Activated CD8-positive, alpha-beta memory T cell treated with anti-CD3 and anti-CD28 coated beads, Interleukin-2, amount 10 ng/mL, durations not matched to agents 7 days and 5 days (primary cell): ENCODE measurements at regions not wholly inside any gene's neighbourhood (a gene's known extent, or its start where the extent isn't known, plus 50 kb on each side); places are given as distances from the start of the nearest gene placed in this dataset.

Source experiments
- ATAC-seq: fragments of 150-1000 bp; cut with Tn5 transposase; one replicate; pipeline ENCODE4 v1.10.0; 2021; ENCODE audit warnings: moderate library complexity
- CTCF ChIA-PET: fragments of 350-600 bp; sonication (Branson Sonifier 250); formaldehyde crosslinking; loops from one replicate; lab custom pipeline; 2021; ENCODE audit warnings: antibody characterized with exemption; lab: Charles Lee
- DNase-seq: peaks from one replicate; pipeline ENCODE4 v3.0.0-alpha.2; 2020
- H3K27ac Mint-ChIP-seq: one replicate; pipeline ENCODE4 v1.8.0; 2021; ENCODE audit warnings: mild to moderate bottlenecking, mixed read lengths
- H3K27me3 Mint-ChIP-seq: one replicate; pipeline ENCODE4 v1.8.0; 2021; ENCODE audit warnings: mixed read lengths
- H3K36me3 Mint-ChIP-seq: one replicate; pipeline ENCODE4 v1.8.0; 2021; ENCODE audit warnings: mild to moderate bottlenecking, mixed read lengths
- H3K4me1 Mint-ChIP-seq: one replicate; pipeline ENCODE4 v1.8.0; 2021; ENCODE audit warnings: mixed read lengths
- H3K4me3 Mint-ChIP-seq: one replicate; pipeline ENCODE4 v1.8.0; 2021; ENCODE audit warnings: mild to moderate bottlenecking, moderate library complexity, mixed read lengths
- H3K9me3 Mint-ChIP-seq: one replicate; pipeline ENCODE4 v1.8.0; 2022; ENCODE audit warnings: low read depth, mixed read lengths

GRCh38 chr6:19102936-19103335 is 715.8 kb downstream of the RNF144B start:
- CTCF ChIA-PET: no interaction called here
- Mint-ChIP-seq H3K4me1 (no peaks in the 10 kb centered on the region), H3K27ac (no peak overlapping the region), H3K36me3 (no peaks in the 10 kb centered on the region), H3K4me3 (no peak overlapping the region), H3K9me3 (peaks cover 12% of the 10 kb centered on the region), H3K27me3 (no peaks in the 10 kb centered on the region)
- DNase-seq (no peak), ATAC-seq (no peak)

DNA sequence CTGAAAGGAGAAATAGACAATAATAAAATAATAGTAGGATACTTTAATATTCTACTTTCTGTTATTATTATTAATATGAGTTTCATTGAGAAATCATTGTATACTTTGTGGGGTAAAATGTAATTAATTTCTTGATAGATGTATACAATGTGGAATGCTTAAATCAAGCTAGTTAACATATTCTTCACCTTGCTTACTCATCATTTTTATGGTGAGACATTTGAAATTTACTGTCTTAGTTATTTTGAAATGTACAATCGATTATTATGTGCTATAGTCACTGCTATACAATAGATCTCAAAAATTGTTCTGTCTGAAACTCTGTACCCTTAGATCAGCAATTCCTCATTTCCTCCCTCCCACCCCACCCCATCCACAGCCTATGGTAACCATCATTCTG is 720.3 kb downstream of the RNF144B start:
- Mint-ChIP-seq H3K27me3 (no peaks in the 10 kb centered on the region), H3K36me3 (no peaks in the 10 kb centered on the region)
- CTCF ChIA-PET: no interaction called here

GRCh38 chr6:19121521-19121920 is 715.6 kb upstream of the ID4 start:
- H3K36me3 Mint-ChIP-seq: no peaks in the 10 kb centered on the region
- peaks cover 7% of the 10 kb centered on the region for H3K9me3 Mint-ChIP-seq
- no peak overlapping the region for H3K4me3 Mint-ChIP-seq
- no peak overlapping the region for H3K27ac Mint-ChIP-seq
- no peak for DNase-seq
- CTCF ChIA-PET: no interaction called here
- ATAC-seq: no peak
- no peaks in the 10 kb centered on the region for H3K27me3 Mint-ChIP-seq
- no peaks in the 10 kb centered on the region for H3K4me1 Mint-ChIP-seq

More for the DNA sequence above, 720.3 kb downstream of the RNF144B start:
- Mint-ChIP-seq H3K4me3 (no peak overlapping the region), H3K27ac (no peak overlapping the region), H3K4me1 (no peaks in the 10 kb centered on the region), H3K9me3 (peaks cover 17% of the 10 kb centered on the region)
- DNase-seq (no peak), ATAC-seq (no peak)

- Mint-ChIP-seq H3K27me3 (no peaks in the 10 kb centered on the region), H3K27ac (no peak overlapping the region), H3K9me3 (peaks cover 9% of the 10 kb centered on the region), H3K4me3 (no peak overlapping the region), H3K36me3 (no peaks in the 10 kb centered on the region), H3K4me1 (no peaks in the 10 kb centered on the region)
- CTCF ChIA-PET: no interaction called here
- ATAC-seq: no peak
- DNase-seq: no peak
These were observed 710.1 kb upstream of the ID4 start for GRCh38 chr6:19127081-19127480.

DNA sequence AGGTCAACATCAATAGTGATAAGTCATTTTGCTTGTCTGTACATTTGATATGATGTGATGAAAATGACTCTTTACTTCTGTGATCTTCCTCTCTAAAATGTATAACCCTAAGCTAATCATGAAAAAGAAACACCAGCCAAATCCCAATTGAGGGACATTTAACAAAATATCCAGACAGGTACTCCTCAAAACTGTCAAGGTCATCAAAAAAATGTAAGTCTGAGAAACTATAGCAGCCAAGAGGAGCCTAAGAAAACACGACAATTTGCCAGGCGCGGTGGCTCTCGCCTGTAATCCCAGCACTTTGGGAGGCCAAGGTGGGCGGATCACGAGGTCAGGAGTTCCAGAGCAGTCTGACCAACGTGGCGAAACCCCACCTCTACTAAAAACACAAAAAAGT is 708.5 kb upstream of the ID4 start:
- no peak overlapping the region for H3K4me3 Mint-ChIP-seq
- no peaks in the 10 kb centered on the region for H3K27me3 Mint-ChIP-seq
- CTCF ChIA-PET: interaction anchor here (0.7 kb wide), 1 partner anchor 18 kb away, joined by 3 read pairs; no protein-coding TSS in a partner anchor
- no peaks in the 10 kb centered on the region for H3K36me3 Mint-ChIP-seq
- no peak for ATAC-seq
- no peak overlapping the region for H3K27ac Mint-ChIP-seq
- peaks cover 9% of the 10 kb centered on the region for H3K9me3 Mint-ChIP-seq
- no peaks in the 10 kb centered on the region for H3K4me1 Mint-ChIP-seq
- no peak for DNase-seq

DNA sequence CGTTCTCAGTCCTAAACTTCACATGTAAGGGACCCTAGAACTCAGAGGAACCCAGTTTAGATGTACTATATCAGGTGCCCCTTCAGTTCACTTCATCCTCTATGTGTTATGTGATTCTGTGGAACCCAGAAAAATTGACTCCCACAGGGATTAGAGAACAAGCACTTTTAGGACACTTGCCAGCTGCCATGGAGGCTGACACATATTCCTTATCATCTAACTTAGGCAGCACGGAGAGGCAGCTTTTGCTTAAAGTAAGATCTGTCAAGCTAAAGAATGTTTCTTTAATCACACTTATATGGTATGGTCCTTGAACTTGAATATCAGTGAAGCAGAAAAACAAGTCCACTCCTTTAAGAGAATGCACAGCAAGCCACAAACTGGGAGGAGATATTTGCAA is 701.5 kb upstream of the ID4 start:
- CTCF ChIA-PET: no interaction called here
- no peak for DNase-seq
- Mint-ChIP-seq H3K27me3 (no peaks in the 10 kb centered on the region), H3K36me3 (no peaks in the 10 kb centered on the region), H3K4me3 (no peak overlapping the region), H3K9me3 (peaks cover 7% of the 10 kb centered on the region), H3K4me1 (no peaks in the 10 kb centered on the region), H3K27ac (no peak overlapping the region)
- no peak for ATAC-seq

GRCh38 chr6:19137505-19137904 is 699.7 kb upstream of the ID4 start:
- DNase-seq (no peak), ATAC-seq (no peak)
- Mint-ChIP-seq H3K9me3 (peaks cover 7% of the 10 kb centered on the region), H3K27ac (no peak overlapping the region), H3K27me3 (no peaks in the 10 kb centered on the region), H3K4me1 (no peaks in the 10 kb centered on the region), H3K4me3 (no peak overlapping the region), H3K36me3 (no peaks in the 10 kb centered on the region)
- CTCF ChIA-PET: no interaction called here

- Mint-ChIP-seq H3K27me3 (no peaks in the 10 kb centered on the region), H3K36me3 (no peaks in the 10 kb centered on the region), H3K27ac (no peak overlapping the region), H3K9me3 (peaks cover 7% of the 10 kb centered on the region), H3K4me3 (no peak overlapping the region), H3K4me1 (no peaks in the 10 kb centered on the region)
- ATAC-seq: no peak
- DNase-seq: no peak
- CTCF ChIA-PET: no interaction called here
These were observed 694.9 kb upstream of the ID4 start for GRCh38 chr6:19142275-19142674.

- DNase-seq (no peak), ATAC-seq (no peak)
- Mint-ChIP-seq H3K27me3 (no peaks in the 10 kb centered on the region), H3K4me1 (no peaks in the 10 kb centered on the region), H3K9me3 (peaks cover 11% of the 10 kb centered on the region), H3K27ac (no peak overlapping the region), H3K4me3 (no peak overlapping the region), H3K36me3 (no peaks in the 10 kb centered on the region)
- CTCF ChIA-PET: no interaction called here
These were observed 686.9 kb upstream of the ID4 start for GRCh38 chr6:19150307-19150706.

DNA sequence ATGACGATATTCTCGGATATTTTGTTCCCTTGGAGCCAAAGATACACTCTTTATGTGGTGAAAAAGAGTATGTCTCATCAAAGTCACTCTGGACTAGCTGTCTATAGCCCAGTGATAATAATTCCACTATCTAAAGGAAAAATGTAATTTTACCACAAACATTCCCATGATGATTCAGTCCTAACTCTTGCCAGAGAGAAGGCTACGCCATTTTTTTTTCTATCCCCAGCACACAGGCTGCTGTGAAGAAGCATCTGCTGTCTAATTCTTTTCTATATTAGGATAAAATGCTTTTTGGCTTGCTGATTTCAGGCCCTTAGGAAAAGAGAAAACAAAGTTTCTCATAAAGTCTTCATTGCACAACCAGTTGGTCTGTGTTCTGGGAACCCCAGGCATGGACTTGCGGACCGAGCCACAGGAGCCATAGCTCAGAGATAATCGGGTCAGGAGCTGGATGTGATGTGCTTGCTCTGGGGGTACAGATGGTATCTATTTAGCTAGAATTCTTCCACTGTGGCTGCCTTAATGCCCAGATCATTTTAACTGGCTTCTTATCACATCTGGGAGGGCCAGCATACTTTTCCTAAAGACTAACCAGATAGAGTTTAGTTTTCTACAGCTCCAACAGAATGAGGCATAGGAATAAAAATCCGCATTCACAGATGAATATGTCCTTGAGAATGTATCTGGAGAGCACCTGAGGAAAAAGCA is 683.7 kb upstream of the ID4 start:
- peaks cover 8% of the 10 kb centered on the region for H3K9me3 Mint-ChIP-seq
- ATAC-seq: no peak
- H3K27ac Mint-ChIP-seq: no peak overlapping the region
- H3K4me1 Mint-ChIP-seq: no peaks in the 10 kb centered on the region
- no peak overlapping the region for H3K4me3 Mint-ChIP-seq
- no peaks in the 10 kb centered on the region for H3K36me3 Mint-ChIP-seq
- CTCF ChIA-PET: no interaction called here
- H3K27me3 Mint-ChIP-seq: no peaks in the 10 kb centered on the region
- no peak for DNase-seq

DNA sequence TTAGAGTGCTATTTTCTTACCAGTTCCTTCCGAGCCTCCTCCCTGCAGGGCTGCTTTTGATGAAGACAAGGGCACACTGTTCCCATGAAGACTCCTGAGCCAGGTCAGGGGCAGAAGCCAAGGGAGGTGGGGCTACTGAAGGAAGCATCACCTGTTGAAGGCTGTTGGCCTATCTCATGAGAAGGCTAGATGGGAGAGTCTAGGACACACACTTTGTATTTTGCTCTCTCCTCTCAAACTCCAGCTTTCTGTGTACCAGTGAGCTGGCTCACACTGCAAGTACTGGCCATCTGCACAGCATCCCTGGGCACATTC is 683.2 kb upstream of the ID4 start:
- H3K36me3 Mint-ChIP-seq: no peaks in the 10 kb centered on the region
- H3K27ac Mint-ChIP-seq: no peak overlapping the region
- H3K27me3 Mint-ChIP-seq: no peaks in the 10 kb centered on the region
- ATAC-seq (no peak), DNase-seq (no peak)
- CTCF ChIA-PET: no interaction called here
- no peak overlapping the region for H3K4me3 Mint-ChIP-seq
- H3K4me1 Mint-ChIP-seq: no peaks in the 10 kb centered on the region
- peaks cover 3% of the 10 kb centered on the region for H3K9me3 Mint-ChIP-seq

GRCh38 chr6:19156443-19156842 is 680.7 kb upstream of the ID4 start:
- ATAC-seq (no peak), DNase-seq (no peak)
- Mint-ChIP-seq H3K4me1 (no peaks in the 10 kb centered on the region), H3K9me3 (peaks cover 2% of the 10 kb centered on the region), H3K27ac (no peak overlapping the region), H3K4me3 (no peak overlapping the region), H3K27me3 (no peaks in the 10 kb centered on the region), H3K36me3 (no peaks in the 10 kb centered on the region)
- CTCF ChIA-PET: no interaction called here

DNA sequence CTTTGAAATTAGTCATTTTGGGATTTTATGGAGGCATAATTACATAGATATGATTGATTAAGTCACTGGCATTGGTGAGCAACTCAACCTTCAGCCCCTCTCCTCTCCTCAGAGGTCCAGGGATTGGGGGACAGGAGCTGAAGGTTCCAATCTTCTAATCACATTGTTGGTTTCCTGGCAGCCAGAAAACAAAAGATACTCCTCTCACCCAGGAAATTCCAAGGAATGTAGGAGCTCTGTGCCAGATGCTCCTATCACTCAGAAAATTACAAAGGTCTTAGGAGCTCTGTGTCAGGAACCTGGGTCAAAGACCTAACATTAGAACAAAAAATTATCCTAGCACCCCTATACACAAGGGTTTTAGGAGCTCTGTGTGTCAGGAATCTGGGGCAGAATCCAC is 679.7 kb upstream of the ID4 start:
- CTCF ChIA-PET: no interaction called here
- peaks cover 2% of the 10 kb centered on the region for H3K9me3 Mint-ChIP-seq
- ATAC-seq (no peak), DNase-seq (no peak)
- no peaks in the 10 kb centered on the region for H3K27me3 Mint-ChIP-seq
- H3K4me3 Mint-ChIP-seq: no peak overlapping the region
- no peaks in the 10 kb centered on the region for H3K36me3 Mint-ChIP-seq
- H3K4me1 Mint-ChIP-seq: no peaks in the 10 kb centered on the region
- no peak overlapping the region for H3K27ac Mint-ChIP-seq

DNA sequence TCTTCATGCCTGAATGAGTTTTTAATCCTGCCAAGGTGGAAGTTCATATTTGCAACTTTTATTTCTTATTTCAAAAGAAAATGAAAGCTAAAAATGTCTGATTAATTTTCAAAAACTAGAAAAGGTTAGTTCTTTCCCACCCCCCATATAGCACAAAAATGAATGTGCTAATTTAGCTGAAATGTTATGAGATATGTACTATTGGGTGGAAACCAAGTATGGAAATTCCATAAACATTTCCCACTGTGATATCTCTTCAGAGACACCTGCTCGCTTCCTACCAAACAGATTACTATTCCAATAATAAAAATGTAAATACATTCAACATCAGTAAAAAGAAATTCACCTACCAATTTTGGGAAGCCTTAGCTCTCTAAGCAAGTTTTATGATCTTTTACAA is 678.6 kb upstream of the ID4 start:
- Mint-ChIP-seq H3K4me1 (no peaks in the 10 kb centered on the region), H3K27ac (no peak overlapping the region), H3K9me3 (peaks cover 2% of the 10 kb centered on the region), H3K27me3 (no peaks in the 10 kb centered on the region), H3K36me3 (no peaks in the 10 kb centered on the region), H3K4me3 (no peak overlapping the region)
- CTCF ChIA-PET: no interaction called here
- no peak for DNase-seq
- no peak for ATAC-seq

DNA sequence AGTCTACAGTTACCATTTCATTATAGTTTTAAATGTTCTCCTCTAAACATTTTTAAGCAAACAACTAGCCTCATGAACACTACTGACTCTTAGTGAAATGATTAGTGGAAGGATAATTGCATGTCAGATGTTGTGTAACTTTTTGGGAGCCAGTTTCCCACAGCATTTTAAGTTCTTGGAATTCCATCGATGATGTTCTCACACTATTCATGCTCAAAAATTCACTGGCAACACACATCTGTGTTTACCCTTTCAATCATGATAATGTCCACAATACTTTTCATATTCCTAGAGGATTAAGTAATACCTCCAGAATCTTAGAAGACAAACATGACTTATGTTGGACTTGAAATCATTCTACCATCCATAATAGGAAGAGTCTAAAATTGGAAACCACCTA is 678.1 kb upstream of the ID4 start:
- Mint-ChIP-seq H3K27ac (no peak overlapping the region), H3K36me3 (no peaks in the 10 kb centered on the region), H3K9me3 (peaks cover 2% of the 10 kb centered on the region), H3K27me3 (no peaks in the 10 kb centered on the region), H3K4me3 (no peak overlapping the region), H3K4me1 (no peaks in the 10 kb centered on the region)
- no peak for ATAC-seq
- CTCF ChIA-PET: no interaction called here
- DNase-seq: no peak
